Ramos (cell line): ENCODE measurements at regions not wholly inside any gene's neighbourhood (a gene's known extent, or its start where the extent isn't known, plus 50 kb on each side); places are given as distances from the start of the nearest gene placed in this dataset.

Experiments
- in situ Hi-C: fragments of 300-500 bp; cut with MboI; formaldehyde crosslinking; loops from one replicate; pipeline ENCODE4 v1.14.3; 2022; ENCODE audit warnings: low sequenced_read_pairs; ENCODE audit not compliant: unreplicated experiment

DNA sequence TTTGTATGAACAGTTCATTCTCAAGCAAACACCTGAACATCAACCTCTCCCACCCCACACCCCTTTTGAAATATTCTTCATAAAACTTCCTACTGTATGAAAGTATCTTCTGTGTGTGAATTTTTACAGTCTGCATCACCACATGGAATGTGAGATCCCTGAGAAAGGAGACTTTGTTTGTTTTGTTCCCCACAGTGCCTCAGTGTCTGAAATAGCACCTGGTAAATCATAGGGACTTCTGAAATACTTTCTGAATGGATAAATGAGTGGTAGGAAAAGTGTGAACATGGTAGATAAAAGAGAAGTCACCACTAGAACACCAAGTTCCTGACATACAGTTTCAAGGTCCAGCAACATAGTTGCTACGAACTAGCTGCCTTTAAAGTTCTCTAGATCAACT is 1071.2 kb downstream of the EFNB2 start:
- in situ Hi-C loops, result no loop called here

DNA sequence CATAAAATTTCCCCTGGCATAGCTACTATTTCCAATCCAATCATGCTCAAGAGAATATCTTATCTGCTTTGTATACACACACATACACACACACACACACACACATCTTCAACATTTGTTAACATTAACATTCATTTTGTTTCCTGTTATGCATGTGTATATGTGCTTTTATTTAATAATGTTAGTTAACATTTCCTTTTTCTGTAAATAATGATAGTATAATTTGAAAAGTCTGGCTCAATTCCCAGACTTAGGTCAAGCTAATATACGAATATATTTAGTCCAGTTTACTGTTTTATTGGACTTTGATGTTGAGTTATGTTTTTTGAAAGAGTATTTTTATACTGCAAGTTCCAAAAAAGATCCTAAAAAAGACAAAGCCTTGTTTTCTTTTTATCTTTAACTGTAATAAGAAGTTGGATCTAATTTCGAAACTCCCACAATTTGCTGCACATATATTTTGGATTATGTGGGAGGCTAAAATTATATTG is 1072.4 kb downstream of the EFNB2 start:
- in situ Hi-C loops, result no loop called here

DNA sequence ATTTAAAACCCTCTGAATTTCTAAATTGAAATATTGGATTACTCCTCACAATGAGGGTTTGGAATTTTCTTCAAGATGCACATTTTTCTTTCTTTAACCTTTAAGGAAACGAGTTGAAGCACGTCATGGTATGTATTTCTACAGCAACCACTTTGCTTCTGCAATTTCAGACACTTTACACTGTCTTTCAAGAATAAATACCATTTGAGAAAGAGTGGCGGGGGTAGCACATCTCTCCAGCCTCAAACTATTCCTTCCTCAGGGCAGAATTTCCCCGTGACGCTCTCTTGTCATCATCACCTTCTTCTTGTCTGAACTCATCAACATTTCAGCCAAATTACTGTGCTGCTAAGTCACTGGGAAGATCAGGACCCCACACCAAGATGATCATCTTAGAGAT is 1073.4 kb downstream of the EFNB2 start:
- in situ Hi-C loops, result no loop called here

DNA sequence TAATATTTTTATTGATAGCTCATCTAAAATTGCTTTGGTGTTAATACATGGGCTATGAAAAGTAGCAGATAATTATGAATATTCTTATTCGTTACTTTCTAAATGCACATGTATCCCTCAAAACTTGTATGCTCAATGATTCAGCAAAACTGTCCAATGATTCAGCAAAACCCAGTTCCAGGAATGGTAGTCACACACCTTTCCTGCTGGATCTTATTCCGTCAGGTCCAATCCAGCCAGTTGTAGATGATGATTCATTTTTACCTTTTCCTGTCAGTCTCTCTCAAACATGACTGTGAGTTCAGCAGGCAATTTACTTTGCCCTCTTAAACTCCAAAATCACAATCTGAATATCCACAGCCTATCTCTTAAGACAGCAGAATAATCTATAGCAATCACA is 1082.6 kb downstream of the EFNB2 start:
- in situ Hi-C loops, result no loop called here

DNA sequence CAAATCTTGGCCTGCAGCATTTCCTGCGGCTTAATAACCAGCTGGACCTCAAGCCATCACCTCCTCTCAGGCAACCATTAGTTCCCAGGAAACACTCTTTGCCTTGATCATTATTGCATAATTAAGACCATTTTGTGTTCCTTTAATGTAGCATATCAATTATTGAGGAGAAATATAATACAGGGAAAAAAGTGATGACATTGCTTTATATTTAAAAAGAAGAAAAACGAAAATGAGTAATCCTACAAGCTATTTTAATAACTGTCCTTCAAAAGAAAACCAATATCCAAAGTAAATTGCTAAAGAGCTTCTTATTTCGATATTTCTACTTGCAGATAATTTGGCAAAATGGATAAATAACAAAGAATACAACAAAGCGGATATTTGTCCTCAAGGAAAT is 1084.7 kb downstream of the EFNB2 start:
- in situ Hi-C loops, result no loop called here

DNA sequence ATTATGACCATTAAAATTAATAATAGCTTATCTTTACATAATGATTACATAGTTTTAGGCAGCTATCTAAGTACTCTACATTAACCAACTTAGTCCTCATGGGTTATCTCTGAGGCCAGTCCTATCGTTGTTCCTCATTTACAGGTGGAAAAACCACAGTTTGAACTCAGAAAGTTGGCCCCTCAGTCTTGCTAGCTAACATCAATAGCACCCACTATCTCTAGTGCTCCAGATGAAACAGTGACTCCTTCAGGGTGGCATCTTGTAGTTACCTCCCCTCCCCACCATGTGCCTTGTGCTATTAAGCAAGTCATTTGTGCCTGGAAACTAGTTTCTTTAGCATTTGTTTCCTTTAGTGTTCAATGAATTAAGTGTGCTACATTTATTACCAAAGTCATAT is 1086.7 kb downstream of the EFNB2 start:
- in situ Hi-C loops, result no loop called here

DNA sequence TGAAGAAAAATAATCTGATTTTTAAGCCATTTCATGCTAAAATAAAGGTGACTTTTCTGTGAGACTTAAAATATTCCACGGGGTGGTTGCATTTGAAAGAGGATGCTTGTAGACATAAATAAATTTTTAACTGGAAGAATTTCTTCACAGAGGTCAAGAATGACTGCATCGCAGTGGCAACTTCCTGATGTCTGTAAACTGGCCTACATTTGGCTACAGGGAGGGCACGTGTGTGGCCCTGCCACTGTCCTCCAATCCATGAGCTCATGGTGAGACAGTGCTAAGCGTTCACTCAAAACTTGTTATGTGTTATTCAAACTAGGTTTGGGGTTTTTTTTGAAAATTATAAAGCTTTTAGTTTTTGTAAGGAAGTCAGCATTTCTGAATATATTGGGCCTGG is 1089.3 kb downstream of the EFNB2 start:
- in situ Hi-C loops, result no loop called here

DNA sequence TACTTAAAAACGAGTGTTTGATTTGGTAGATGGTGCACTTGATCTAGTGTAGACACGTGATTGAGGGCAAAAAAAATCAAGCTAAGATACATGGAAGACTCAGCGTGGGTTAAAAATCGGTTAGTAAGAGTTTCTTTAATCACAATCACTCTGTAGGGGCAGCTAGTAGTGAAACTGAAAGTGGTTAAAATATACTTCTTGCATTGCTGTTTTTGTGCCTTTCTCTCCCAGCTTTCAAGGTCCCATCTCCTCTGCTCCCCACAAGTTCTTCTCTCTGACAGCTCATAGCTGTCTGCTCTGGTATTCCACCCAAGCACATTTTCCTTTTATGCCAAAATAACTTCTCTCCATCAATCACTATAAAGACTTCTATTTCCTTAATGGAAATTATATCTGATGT is 1089.7 kb downstream of the EFNB2 start:
- in situ Hi-C loops, result no loop called here

DNA sequence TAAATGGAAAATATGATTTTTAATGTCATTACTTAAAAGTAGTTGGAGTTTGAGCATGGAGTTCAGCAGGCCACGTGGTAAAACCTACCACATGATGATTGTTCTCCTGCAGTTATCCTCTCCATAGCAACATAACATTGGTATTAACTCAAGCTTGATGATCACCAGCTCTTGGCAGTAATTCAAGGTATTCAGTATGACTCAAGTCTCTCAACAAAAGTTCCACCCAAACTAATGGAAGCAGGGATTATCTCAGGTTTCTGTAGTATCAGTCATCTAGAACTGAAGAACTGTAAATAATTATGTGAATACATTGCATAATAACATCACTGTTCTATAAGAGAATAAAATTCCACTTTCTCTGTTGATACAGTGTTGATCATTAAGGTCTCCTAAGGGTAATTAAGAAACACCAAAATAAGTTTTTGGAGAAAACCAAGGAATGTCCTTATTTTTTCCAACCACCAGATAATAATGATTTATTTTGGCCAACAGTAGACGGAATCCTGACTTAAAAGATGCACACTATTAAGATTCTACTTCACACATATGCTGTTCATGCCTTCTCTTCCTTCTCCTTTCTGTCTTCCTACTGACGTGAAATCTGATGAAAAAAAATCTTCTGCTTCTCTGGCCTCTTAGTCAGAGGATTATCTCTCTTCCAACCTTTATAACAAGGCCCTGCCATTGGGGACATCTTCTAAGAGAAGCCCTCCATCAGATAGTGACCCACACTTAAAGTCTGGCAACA is 1092.3 kb downstream of the EFNB2 start:
- in situ Hi-C loops, result no loop called here

DNA sequence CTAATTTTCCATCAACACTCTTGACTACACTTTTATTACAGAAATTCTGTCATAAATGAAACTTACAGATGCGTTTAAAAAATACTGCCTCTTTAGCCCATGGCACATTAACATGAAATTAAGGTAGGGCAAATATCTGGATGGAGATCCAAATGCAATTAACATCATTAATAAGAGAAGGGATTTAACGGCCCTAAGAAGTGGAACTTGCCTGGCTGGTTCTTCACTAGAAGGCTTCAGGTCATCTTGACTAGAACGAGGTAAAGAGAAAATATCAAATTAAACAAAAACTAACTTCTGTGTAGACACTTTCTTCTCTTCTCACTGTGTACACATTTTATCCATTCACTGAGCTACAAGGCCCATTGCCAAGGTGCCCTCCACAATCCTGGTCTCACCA is 1093.4 kb downstream of the EFNB2 start:
- in situ Hi-C loops, result no loop called here

DNA sequence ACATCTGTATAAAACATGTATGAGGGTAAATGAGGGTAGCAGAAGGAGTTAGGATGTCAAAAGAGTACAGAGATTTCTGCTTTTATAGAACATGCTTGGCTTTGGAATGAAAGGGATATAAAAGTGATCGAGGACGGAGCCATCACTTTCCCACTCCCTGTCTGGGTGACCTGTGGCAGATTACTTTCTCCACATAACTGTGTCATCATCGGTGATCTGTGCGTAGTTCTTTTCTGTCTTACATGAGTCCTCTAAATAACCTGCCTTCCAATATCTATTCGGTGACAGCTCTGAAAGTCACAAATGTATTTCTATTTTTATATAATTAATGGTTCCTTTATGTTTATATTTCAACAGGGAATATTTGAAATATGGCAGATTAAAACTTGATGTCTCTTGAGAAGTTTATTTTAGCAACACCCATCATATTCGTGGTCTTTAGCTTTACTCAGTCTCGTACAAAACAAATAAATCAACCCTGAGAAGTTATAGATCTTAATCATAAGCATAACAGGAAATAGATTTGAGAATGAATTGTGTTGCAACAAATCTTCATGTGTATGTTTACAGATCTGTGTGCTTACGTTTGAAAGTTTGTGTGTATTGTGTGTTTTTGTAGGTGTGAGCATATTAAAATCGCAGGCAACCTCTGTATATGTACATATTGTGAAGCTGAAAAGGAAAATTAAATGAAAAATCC is 1094.3 kb downstream of the EFNB2 start:
- in situ Hi-C loops, result no loop called here

DNA sequence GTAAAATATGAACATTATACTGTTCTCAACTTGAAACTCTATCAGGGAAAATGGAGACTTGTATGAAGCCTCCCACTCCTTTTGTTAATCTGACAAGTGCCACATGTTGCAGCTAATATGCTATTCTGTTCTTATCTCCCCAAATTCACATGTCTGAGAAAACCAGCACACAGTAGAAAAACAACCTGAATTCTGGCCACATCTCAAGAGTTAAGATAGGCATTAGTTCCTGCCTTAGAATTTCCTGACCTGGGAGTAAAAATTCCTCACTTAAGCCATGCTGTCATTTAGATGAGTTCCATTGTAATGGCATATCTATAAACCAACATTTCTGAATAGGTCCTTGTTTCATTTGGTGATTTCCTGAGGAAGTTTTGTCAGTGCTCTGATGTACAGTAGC is 1098.5 kb downstream of the EFNB2 start:
- in situ Hi-C loops, result no loop called here

DNA sequence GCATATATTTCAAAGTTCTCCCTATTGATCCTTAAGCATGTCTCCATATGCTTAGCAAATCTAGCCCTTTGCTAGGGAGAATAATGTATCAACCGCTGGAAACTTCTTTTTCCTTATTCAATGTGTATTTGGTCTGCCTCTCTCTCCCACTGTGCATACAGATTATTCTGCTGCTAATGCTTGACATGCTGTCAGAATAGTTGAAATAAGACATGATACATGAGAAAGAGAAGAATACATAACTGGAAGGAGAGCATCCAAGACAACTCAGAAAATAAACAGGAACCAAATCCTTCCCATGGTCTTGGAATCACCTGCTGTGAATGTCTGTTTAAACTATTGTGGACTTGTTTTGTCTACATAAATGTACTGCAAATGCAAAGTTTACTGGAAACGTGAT is 1103.0 kb downstream of the EFNB2 start:
- in situ Hi-C loops, result no loop called here

DNA sequence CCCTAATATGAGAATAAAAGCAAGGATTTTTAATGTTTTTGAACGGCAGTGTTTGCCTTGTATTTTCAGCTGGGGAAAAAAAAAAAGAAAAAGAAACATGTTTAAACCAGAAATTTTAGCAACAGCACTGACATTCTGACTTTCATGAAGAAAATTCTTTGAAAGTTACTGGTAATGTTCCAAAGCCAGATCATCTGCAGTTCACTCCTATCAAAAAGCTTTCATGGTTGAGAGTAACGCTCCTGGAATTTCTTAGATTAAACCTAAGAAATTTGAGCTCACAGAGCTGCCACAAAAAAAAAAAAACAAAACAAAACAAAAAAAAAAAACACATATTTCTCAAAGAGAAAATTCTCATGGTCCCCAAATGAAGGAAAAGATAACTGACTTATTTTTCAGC is 1106.7 kb downstream of the EFNB2 start:
- in situ Hi-C loops, result no loop called here

DNA sequence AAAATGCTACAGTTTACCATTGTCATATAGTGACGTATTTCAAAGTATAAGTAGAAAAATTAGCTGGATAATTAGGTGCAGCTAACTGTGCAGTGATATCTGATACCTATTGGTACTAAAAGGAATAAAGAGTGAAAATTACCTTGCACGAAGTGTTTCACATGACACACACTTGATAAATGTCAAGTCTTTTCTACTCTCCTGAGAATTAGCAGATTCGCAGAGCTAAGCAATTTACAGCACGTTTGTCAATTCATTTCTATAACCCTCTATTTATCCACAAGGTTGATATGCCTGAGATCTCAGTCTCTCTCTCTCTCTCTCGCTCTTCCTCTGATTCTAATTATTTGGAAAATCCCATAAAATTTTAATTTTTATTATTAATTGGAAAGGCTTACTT is 1109.0 kb downstream of the EFNB2 start:
- in situ Hi-C loops, result no loop called here

DNA sequence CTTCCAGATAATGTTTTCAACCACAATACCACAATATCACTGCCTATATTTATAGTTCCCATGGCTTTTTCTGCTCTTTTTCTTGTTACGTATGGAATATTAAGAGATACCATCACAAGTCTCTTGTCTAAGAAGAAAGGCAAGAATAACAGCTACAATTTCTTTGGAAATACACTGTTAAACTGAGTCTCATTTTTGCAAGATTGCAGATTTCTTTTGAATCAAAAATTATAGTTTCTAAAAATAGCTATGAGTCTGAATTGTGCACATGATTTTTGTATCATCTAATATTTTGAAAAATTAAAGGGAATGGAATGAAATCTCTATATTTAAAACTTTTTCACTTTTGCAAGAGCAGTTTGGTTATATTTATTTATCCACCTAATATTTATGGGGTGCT is 1120.8 kb downstream of the EFNB2 start:
- in situ Hi-C loops, result no loop called here

DNA sequence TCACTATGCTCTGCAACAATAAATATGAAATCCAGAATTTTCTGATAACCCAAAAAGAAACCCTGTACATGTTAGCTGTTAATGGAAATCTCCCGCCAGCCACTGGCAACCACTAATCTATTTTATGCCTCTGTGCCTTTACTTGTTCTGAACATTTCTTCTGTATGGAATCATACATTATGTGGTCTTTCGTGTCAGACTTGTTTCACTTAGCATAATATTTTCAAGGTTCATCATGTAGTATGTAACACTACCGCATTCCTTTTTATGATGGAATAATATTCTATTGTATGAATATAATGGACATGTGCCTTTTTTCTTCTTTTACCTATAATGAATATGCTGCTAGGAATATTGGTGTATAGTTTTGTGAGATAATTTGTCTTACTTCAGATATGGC is 1123.3 kb downstream of the EFNB2 start:
- in situ Hi-C loops, result no loop called here

DNA sequence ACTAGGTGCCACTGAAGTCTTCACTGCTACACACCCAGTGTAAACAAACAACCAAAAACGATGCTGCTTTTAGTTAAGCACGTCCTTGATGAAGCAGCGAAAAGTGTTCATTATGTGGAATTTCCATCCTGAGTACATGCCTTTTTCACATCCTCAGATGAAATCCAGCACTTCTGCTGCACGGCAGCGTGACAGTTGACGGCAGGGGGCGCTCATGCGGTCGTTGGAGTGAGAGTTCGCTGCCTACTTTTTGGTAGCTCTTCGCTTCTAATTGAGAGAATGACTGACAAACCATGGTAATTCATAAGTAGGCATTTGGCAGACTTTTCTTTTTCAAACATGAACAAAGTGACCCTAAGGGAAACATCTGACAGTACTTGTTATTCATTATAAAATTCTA is 1124.9 kb downstream of the EFNB2 start:
- in situ Hi-C loops, result no loop called here

DNA sequence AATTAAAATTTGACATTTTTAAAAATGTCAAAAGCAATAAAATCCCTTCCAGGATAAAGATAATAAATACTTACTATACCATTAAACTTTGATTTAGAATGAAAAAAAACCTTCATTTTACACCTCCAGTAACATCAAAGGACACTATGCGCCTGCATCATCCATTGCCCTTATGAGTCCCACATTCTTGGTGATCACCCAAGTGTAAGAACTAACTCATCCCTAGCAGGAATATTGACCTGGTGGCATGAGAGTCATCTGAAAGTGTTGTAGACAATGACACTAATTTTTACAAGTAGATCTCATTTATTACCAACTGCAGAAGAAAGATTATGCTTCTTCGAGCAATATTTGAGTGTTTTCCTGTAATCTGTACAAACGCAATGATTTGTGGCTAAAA is 1128.9 kb downstream of the EFNB2 start:
- in situ Hi-C loops, result no loop called here

DNA sequence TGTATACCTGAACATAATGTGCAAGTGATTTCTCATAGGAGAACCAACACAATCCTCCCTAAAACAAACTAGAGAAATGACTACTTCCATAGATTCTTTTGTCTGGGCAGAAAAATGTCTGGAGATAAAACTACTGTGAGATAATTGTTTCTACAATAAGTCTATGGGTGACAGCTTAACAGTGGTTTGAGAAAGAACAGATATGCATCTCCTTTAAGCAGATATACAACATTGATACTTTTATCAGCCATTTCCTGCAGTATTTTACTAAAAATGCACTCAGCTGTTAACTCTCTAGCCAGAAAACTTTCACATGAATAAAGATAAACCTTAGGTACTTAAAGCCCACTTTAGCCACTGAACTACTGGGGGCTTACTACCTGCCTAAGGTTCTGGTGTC is 1132.4 kb downstream of the EFNB2 start:
- in situ Hi-C loops, result no loop called here

DNA sequence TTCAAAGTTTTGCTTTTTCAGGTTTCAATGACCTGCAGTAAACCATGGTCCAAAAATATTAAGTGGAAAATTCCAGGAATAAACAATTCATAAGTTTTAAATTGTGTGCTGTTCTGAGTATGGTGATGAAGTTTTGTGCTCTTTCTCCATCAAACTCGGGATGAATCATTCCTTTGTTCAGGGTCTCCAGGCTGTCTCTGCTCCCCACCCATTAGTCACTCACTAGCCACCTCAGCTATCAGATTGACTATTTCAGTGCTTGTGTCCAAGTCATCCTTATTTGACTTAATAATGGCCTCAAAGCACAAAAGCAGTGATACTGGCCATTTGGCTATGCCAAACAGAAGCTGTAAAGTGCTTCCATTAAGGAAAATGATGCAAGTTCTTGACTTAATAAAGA is 1140.4 kb downstream of the EFNB2 start:
- in situ Hi-C loops, result no loop called here

DNA sequence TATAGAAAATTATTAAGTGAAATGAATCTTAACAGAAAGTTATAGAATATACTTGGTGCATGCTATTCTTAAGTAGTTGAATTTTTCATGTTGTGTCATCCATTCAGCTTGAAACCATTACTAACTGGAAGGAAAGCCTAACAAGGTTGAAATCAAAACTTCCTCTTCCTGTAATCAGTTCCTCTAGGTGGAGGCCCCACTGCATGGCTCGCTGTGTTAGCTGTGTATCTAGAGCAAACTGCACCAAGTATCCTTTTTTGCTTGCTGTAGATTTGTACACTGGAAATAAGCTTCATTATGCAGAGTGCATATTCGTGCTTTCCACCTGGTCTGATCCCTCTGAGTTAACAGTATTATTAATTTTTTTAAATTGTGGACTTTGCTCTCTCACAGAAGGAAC is 1146.1 kb downstream of the EFNB2 start:
- in situ Hi-C loops, result no loop called here
